Right cardiac atrium (tissue), 5 donors: ENCODE measurements at regions not wholly inside any gene's neighbourhood (a gene's known extent, or its start where the extent isn't known, plus 50 kb on each side); places are given as distances from the start of the nearest gene placed in this dataset.

Experiments used
- ATAC-seq, 2 donors: fragments of 200-7000 bp; cut with Tn5 transposase; one replicate each; pipeline versions ENCODE4 v1.8.0 to v1.9.1; 2020; ENCODE audit warnings: moderate library complexity in 2 of 2, mild to moderate bottlenecking in 1 of 2
- DNase-seq, 3 donors: peaks; one replicate each; pipeline ENCODE4 v3.0.0-alpha.2; 2020
- H3K27ac ChIP-seq: one replicate; pipeline ENCODE4 v1.5.1; 2013; ENCODE audit warnings: mild to moderate bottlenecking, low read length, control low read depth, moderate library complexity
- H3K27me3 ChIP-seq: one replicate; pipeline ENCODE4 v1.6.1; 2013; ENCODE audit not compliant: control insufficient read depth, insufficient read depth
- H3K4me1 ChIP-seq: one replicate; pipeline ENCODE4 v1.6.1; 2013; ENCODE audit warnings: low read length; ENCODE audit not compliant: control insufficient read depth, insufficient read depth
- H3K4me3 ChIP-seq: one replicate; pipeline ENCODE4 v1.5.1; 2013; ENCODE audit warnings: low read length, control low read depth
- H3K9me3 ChIP-seq: one replicate; pipeline ENCODE4 v1.6.1; 2013; ENCODE audit warnings: low read length; ENCODE audit not compliant: control insufficient read depth
- WGBS: extraction: QIAGEN DNeasy Blood & Tissue Kit; methylation state at CpG from one replicate; pipeline ENCODE4 v1.1.7; 2013; 5-methylcytosine and 5-hydroxymethylcytosine counted together
- intact Hi-C, 4 donors: fragments of 100-400 bp; cut with DNase I; formaldehyde crosslinking; loops; one replicate each; pipeline versions ENCODE4 v1.11.0 to v1.14.0; 2022 to 2023
- donor health status: healthy with polysubstance abuse.
- donor health status: DM: no; HTN: yes; CAD: no.
- donor health status: DM: no; HTN: no; CAD: no.
- donor health status: DM: no; HTN: yes; CAD: no; lungs with severe emphysema.
- donor health status: DM: yes; HTN: yes; CAD: no.

GRCh38 chr3:72120039-72120438 is 335.1 kb upstream of the PROK2 start:
- ATAC-seq (no peak), DNase-seq (no peak)
- intact Hi-C loops, result no loop called here
- H3K4me1 ChIP-seq, result no peaks in the 10 kb centered on the region
- H3K27me3 ChIP-seq, result no peaks in the 10 kb centered on the region
- WGBS, result 96% methylated on average over 4 of the region's 4 CpGs
- no peak overlapping the region for H3K4me3 ChIP-seq
- H3K9me3 ChIP-seq, result no peaks in the 10 kb centered on the region
- no peak overlapping the region for H3K27ac ChIP-seq

- Histone ChIP-seq H3K9me3 (no peaks in the 10 kb centered on the region), H3K4me1 (no peaks in the 10 kb centered on the region), H3K27me3 (no peaks in the 10 kb centered on the region), H3K27ac (no peak overlapping the region), H3K4me3 (no peak overlapping the region)
- intact Hi-C loops, result no loop called here
- no peak for ATAC-seq
- DNase-seq, result no peak
Observed at GRCh38 chr3:72118628-72119027, 333.7 kb upstream of the PROK2 start.

- ATAC-seq (no peak), DNase-seq (no peak)
- H3K9me3 ChIP-seq, result no peaks in the 10 kb centered on the region
- no peaks in the 10 kb centered on the region for H3K27me3 ChIP-seq
- no peaks in the 10 kb centered on the region for H3K4me1 ChIP-seq
- H3K27ac ChIP-seq, result no peak overlapping the region
- no peak overlapping the region for H3K4me3 ChIP-seq
- intact Hi-C loops, result no loop called here
- 92% methylated on average over 7 of the region's 7 CpGs for WGBS
Observed at GRCh38 chr3:72116226-72116625, 331.3 kb upstream of the PROK2 start.

- 97% methylated on average over 6 of the region's 6 CpGs for WGBS
- no peak for DNase-seq
- Histone ChIP-seq H3K27me3 (no peaks in the 10 kb centered on the region), H3K9me3 (no peaks in the 10 kb centered on the region), H3K27ac (no peak overlapping the region), H3K4me3 (no peak overlapping the region), H3K4me1 (no peaks in the 10 kb centered on the region)
- intact Hi-C loops, result no loop called here
- ATAC-seq, result no peak
Observed at GRCh38 chr3:72115307-72115706, 330.4 kb upstream of the PROK2 start.

- Histone ChIP-seq H3K27ac (no peak overlapping the region), H3K4me3 (no peak overlapping the region), H3K27me3 (no peaks in the 10 kb centered on the region), H3K4me1 (no peaks in the 10 kb centered on the region), H3K9me3 (no peaks in the 10 kb centered on the region)
- intact Hi-C loops, result no loop called here
- ATAC-seq (peak in 1 of 2 donors; percentile 48), DNase-seq (no peak)
- WGBS, result 72% methylated on average over 5 of the region's 5 CpGs
Observed at GRCh38 chr3:72114773-72115172, 329.8 kb upstream of the PROK2 start.

GRCh38 chr3:72113964-72114363 is 329.0 kb upstream of the PROK2 start:
- H3K4me1 ChIP-seq, result no peaks in the 10 kb centered on the region
- ATAC-seq (no peak), DNase-seq (no peak)
- H3K4me3 ChIP-seq, result no peak overlapping the region
- 98% methylated on average over 3 of the region's 3 CpGs for WGBS
- H3K9me3 ChIP-seq, result no peaks in the 10 kb centered on the region
- intact Hi-C loops, result no loop called here
- H3K27ac ChIP-seq, result no peak overlapping the region
- H3K27me3 ChIP-seq, result no peaks in the 10 kb centered on the region

- Histone ChIP-seq H3K4me1 (no peaks in the 10 kb centered on the region), H3K27ac (no peak overlapping the region), H3K4me3 (no peak overlapping the region), H3K9me3 (no peaks in the 10 kb centered on the region), H3K27me3 (no peaks in the 10 kb centered on the region)
- ATAC-seq, result no peak
- intact Hi-C loops, result no loop called here
- 65% methylated on average over 1 of the region's 1 CpG for WGBS
- DNase-seq, result no peak
Observed at GRCh38 chr3:72113564-72113963, 328.6 kb upstream of the PROK2 start.

- H3K9me3 ChIP-seq, result no peaks in the 10 kb centered on the region
- no peaks in the 10 kb centered on the region for H3K27me3 ChIP-seq
- no peaks in the 10 kb centered on the region for H3K4me1 ChIP-seq
- DNase-seq (no peak), ATAC-seq (no peak)
- 93% methylated on average over 3 of the region's 3 CpGs for WGBS
- H3K4me3 ChIP-seq, result no peak overlapping the region
- intact Hi-C loops, result no loop called here
- no peak overlapping the region for H3K27ac ChIP-seq
Observed at GRCh38 chr3:72112435-72112834, 327.5 kb upstream of the PROK2 start.

- intact Hi-C loops, result no loop called here
- DNase-seq (no peak), ATAC-seq (no peak)
- no peaks in the 10 kb centered on the region for H3K27me3 ChIP-seq
- no peaks in the 10 kb centered on the region for H3K9me3 ChIP-seq
- no peaks in the 10 kb centered on the region for H3K4me1 ChIP-seq
- WGBS, result 77% methylated on average over 7 of the region's 7 CpGs
- H3K4me3 ChIP-seq, result no peak overlapping the region
- H3K27ac ChIP-seq, result no peak overlapping the region
Observed at GRCh38 chr3:72111265-72112205, 326.6 kb upstream of the PROK2 start.

- ATAC-seq, result no peak
- WGBS, result 72% methylated on average over 17 of the region's 17 CpGs
- intact Hi-C loops, result no loop called here
- Histone ChIP-seq H3K4me1 (no peaks in the 10 kb centered on the region), H3K27ac (no peak overlapping the region), H3K4me3 (no peak overlapping the region), H3K9me3 (no peaks in the 10 kb centered on the region), H3K27me3 (no peaks in the 10 kb centered on the region)
- no peak for DNase-seq
Observed at GRCh38 chr3:72109327-72110259, 324.6 kb upstream of the PROK2 start.

GRCh38 chr3:72105306-72105705 is 320.4 kb upstream of the PROK2 start:
- H3K27me3 ChIP-seq, result no peaks in the 10 kb centered on the region
- 71% methylated on average over 6 of the region's 6 CpGs for WGBS
- no peak overlapping the region for H3K27ac ChIP-seq
- H3K4me1 ChIP-seq, result peaks cover 2% of the 10 kb centered on the region
- H3K4me3 ChIP-seq, result no peak overlapping the region
- H3K9me3 ChIP-seq, result no peaks in the 10 kb centered on the region
- no peak for DNase-seq
- ATAC-seq, result no peak
- intact Hi-C loops, result no loop called here
